HEK293 (cell line): ENCODE measurements at regions not wholly inside any gene's neighbourhood (a gene's known extent, or its start where the extent isn't known, plus 50 kb on each side); places are given as distances from the start of the nearest gene placed in this dataset.

ENCODE experiments used
- CTCF ChIA-PET: fragments of 350-600 bp; formaldehyde crosslinking; extraction: SDS; loops from one replicate; lab custom pipeline; 2021; ENCODE audit warnings: antibody characterized with exemption; lab: Yijun Ruan, JAX
- POLR2A ChIA-PET: fragments of 300-600 bp; formaldehyde crosslinking; extraction: SDS; loops from one replicate; lab custom pipeline; 2020; ENCODE audit warnings: antibody characterized with exemption, inconsistent platforms; lab: Yijun Ruan, JAX
- H3K27ac ChIP-seq: fragments of 200-500 bp; sonication (Bioruptor generic); 2 replicates; pipeline ENCODE4 v1.5.1; 2014; ENCODE audit warnings: low read depth, low read length, control low read depth, inconsistent platforms; ENCODE audit errors: extremely low read depth
- H3K36me3 ChIP-seq, 2 experiments: fragments of 200-500 bp in 1 of 2; sonication (Bioruptor generic) in 1 of 2; 1 replicate in 1 of 2; 2 replicates in 1 of 2; pipeline ENCODE4 v1.5.1; 2014 to 2017; ENCODE audit warnings: inconsistent platforms in 2 of 2, low read length in 2 of 2; ENCODE audit not compliant: control insufficient read depth in 2 of 2, insufficient read depth in 1 of 2
- H3K4me1 ChIP-seq: fragments of 200-500 bp; sonication (Bioruptor generic); 2 replicates; pipeline ENCODE4 v1.5.1; 2014; ENCODE audit warnings: mild to moderate bottlenecking, low read length, inconsistent platforms; ENCODE audit not compliant: control insufficient read depth, insufficient read depth
- H3K4me3 ChIP-seq: 2 replicates; pipeline ENCODE4 v1.5.1; 2011; ENCODE audit warnings: low read depth, mild to moderate bottlenecking, control low read depth, low read length, moderate library complexity
- H3K9me3 ChIP-seq: fragments of 200-500 bp; sonication (Bioruptor generic); 2 replicates; pipeline ENCODE4 v1.5.1; 2014; ENCODE audit warnings: low read depth, low read length, inconsistent platforms; ENCODE audit not compliant: control insufficient read depth, insufficient read depth
- KLF10 ChIP-seq: fragments of 450-650 bp; IDR thresholded peaks from 2 replicates; pipeline ENCODE4 v1.5.1; 2018; ENCODE audit warnings: missing biosample characterization, mild to moderate bottlenecking, missing genetic modification characterization
- ZNF184 ChIP-seq: fragments of 450-650 bp; IDR thresholded peaks from 2 replicates; pipeline ENCODE4 v1.5.1; 2018; ENCODE audit warnings: missing biosample characterization, mild to moderate bottlenecking, missing genetic modification characterization
- ZNF677 ChIP-seq: fragments of 450-650 bp; IDR thresholded peaks from 2 replicates; pipeline ENCODE4 v1.5.0; 2018; ENCODE audit warnings: missing biosample characterization, mild to moderate bottlenecking, missing genetic modification characterization, moderate library complexity
- ZSCAN23 ChIP-seq: fragments of 450-650 bp; formaldehyde crosslinking; IDR thresholded peaks from 2 replicates; pipeline ENCODE4 v1.5.1; 2016; ENCODE audit warnings: missing biosample characterization, missing genetic modification characterization
- TF ChIP-seq, protein P1 (sequence below): fragments of 450-650 bp; formaldehyde crosslinking; conservative IDR thresholded peaks from 2 replicates; pipeline ENCODE4 v1.5.1; 2016; ENCODE audit warnings: low read depth, missing biosample characterization, missing genetic modification characterization
- TF ChIP-seq, protein P2 (sequence below): fragments of 450-650 bp; formaldehyde crosslinking; IDR thresholded peaks from 2 replicates; pipeline ENCODE4 v1.5.1; 2017; ENCODE audit warnings: missing biosample characterization, missing genetic modification characterization
- TF ChIP-seq, protein P3 (sequence below): fragments of 450-650 bp; formaldehyde crosslinking; IDR thresholded peaks from 2 replicates; pipeline ENCODE4 v1.5.1; 2017; ENCODE audit warnings: missing biosample characterization, mild to moderate bottlenecking, missing genetic modification characterization, moderate library complexity
- TF ChIP-seq, protein P4 (sequence below): fragments of 450-650 bp; formaldehyde crosslinking; IDR thresholded peaks from 2 replicates; pipeline ENCODE4 v1.5.1; 2016; ENCODE audit warnings: missing biosample characterization, missing genetic modification characterization, low read depth

DNA sequence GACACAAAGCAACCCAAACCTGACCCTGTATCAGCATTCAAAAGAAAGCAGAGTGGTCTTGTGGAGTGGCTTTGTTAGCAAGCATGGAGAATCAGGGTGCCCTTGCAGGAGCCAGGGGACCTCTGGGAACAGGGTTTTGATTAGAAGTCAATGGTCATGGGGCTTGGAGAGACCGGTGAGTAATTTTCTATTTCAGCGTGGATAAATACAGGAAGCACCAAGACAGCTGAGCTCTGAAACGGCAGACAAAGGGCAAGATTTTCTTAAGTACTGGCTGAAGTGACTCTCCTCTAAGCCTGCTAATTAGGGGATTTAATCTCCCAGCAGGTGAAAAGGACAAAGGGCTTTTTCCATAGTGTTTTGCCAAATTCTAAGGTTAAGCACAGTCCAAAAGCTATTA is 78.0 kb upstream of the GAREM1 start (continued):
- TF ChIP-seq, protein P1, sequence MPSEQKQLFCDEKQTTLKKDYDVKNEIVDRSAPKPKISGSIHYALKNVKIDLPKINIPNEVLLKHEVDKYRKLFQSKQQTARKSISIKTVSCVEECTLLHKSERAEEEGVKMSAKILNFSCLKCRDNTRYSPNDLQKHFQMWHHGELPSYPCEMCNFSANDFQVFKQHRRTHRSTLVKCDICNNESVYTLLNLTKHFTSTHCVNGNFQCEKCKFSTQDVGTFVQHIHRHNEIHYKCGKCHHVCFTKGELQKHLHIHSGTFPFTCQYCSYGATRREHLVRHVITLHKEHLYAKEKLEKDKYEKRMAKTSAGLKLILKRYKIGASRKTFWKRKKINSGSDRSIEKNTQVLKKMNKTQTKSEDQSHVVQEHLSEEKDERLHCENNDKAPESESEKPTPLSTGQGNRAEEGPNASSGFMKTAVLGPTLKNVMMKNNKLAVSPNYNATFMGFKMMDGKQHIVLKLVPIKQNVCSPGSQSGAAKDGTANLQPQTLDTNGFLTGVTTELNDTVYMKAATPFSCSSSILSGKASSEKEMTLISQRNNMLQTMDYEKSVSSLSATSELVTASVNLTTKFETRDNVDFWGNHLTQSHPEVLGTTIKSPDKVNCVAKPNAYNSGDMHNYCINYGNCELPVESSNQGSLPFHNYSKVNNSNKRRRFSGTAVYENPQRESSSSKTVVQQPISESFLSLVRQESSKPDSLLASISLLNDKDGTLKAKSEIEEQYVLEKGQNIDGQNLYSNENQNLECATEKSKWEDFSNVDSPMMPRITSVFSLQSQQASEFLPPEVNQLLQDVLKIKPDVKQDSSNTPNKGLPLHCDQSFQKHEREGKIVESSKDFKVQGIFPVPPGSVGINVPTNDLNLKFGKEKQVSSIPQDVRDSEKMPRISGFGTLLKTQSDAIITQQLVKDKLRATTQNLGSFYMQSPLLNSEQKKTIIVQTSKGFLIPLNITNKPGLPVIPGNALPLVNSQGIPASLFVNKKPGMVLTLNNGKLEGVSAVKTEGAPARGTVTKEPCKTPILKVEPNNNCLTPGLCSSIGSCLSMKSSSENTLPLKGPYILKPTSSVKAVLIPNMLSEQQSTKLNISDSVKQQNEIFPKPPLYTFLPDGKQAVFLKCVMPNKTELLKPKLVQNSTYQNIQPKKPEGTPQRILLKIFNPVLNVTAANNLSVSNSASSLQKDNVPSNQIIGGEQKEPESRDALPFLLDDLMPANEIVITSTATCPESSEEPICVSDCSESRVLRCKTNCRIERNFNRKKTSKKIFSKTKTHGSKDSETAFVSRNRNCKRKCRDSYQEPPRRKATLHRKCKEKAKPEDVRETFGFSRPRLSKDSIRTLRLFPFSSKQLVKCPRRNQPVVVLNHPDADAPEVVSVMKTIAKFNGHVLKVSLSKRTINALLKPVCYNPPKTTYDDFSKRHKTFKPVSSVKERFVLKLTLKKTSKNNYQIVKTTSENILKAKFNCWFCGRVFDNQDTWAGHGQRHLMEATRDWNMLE (tag by site-specific recombination), result no peak

DNA sequence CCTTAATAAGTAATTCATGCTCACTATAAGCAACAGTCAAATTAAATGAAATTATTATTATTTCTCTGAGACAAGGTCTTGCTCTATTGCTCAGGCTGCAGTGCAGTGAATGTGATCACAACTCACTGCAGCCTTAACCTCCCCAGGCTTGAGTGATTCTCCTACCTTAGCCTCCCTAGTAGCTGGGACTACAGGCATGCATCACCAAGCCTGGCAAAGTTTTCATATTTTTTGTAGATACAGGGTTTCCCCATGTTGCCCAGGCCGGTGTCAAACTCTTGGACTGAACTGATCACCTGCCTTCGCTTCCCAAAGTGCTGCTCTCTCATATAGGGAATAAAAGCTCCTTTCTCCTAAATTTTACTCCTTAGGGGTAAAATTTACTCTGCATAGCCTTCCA is 74.9 kb upstream of the GAREM1 start:
- TF ChIP-seq, protein P2, sequence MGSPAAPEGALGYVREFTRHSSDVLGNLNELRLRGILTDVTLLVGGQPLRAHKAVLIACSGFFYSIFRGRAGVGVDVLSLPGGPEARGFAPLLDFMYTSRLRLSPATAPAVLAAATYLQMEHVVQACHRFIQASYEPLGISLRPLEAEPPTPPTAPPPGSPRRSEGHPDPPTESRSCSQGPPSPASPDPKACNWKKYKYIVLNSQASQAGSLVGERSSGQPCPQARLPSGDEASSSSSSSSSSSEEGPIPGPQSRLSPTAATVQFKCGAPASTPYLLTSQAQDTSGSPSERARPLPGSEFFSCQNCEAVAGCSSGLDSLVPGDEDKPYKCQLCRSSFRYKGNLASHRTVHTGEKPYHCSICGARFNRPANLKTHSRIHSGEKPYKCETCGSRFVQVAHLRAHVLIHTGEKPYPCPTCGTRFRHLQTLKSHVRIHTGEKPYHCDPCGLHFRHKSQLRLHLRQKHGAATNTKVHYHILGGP (tag by site-specific recombination), result no peak
- TF ChIP-seq ZNF677 (tag by site-specific recombination), result no peak
- TF ChIP-seq, protein P3, sequence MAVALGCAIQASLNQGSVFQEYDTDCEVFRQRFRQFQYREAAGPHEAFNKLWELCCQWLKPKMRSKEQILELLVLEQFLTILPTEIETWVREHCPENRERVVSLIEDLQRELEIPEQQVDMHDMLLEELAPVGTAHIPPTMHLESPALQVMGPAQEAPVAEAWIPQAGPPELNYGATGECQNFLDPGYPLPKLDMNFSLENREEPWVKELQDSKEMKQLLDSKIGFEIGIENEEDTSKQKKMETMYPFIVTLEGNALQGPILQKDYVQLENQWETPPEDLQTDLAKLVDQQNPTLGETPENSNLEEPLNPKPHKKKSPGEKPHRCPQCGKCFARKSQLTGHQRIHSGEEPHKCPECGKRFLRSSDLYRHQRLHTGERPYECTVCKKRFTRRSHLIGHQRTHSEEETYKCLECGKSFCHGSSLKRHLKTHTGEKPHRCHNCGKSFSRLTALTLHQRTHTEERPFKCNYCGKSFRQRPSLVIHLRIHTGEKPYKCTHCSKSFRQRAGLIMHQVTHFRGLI, result no peak
- TF ChIP-seq, all 188 proteins: peak for 0
- Histone ChIP-seq H3K4me1 (no peaks in the 10 kb centered on the region), H3K27ac (no peak overlapping the region), H3K36me3 (no peaks in the 10 kb centered on the region), H3K9me3 (no peaks in the 10 kb centered on the region), H3K4me3 (no peak overlapping the region)
- POLR2A ChIA-PET, result interaction anchor here (0.6 kb wide), 1 partner anchor 43 kb away, joined by 3 read pairs; no protein-coding TSS in a partner anchor
- CTCF ChIA-PET, result interaction anchor here (1.3 to 1.6 kb wide), 2 partner anchors 256 to 387 kb away, joined by 3 to 10 read pairs; no protein-coding TSS in a partner anchor

DNA sequence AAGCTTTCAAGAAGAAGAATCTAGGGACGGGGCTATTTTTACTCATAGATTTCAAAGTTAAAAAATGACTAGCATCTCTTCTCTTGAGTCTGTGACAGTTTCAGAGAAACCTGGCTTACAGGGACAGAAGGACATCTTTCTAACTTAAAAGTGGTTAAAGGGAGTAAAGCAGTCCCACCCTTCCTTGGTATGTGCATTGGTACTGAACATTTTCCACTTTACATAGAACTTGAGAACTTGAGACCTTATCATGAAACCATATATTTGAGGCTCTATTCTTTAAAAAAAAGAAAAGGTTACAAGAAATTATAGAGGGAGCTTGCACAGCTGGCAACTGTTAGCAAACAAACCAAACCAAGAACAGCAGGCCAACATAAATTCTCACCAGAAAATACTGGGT is 73.4 kb upstream of the GAREM1 start:
- CTCF ChIA-PET, result no interaction called here
- H3K4me3 ChIP-seq, result no peak overlapping the region
- H3K27ac ChIP-seq, result no peak overlapping the region
- POLR2A ChIA-PET, result no interaction called here
- H3K36me3 ChIP-seq, result no peaks in the 10 kb centered on the region
- H3K4me1 ChIP-seq, result no peaks in the 10 kb centered on the region
- TF ChIP-seq ZNF184 (no peak), ZSCAN23 (tag by site-specific recombination) (no peak), KLF10 (tag by site-specific recombination) (no peak)
- no peaks in the 10 kb centered on the region for H3K9me3 ChIP-seq

DNA sequence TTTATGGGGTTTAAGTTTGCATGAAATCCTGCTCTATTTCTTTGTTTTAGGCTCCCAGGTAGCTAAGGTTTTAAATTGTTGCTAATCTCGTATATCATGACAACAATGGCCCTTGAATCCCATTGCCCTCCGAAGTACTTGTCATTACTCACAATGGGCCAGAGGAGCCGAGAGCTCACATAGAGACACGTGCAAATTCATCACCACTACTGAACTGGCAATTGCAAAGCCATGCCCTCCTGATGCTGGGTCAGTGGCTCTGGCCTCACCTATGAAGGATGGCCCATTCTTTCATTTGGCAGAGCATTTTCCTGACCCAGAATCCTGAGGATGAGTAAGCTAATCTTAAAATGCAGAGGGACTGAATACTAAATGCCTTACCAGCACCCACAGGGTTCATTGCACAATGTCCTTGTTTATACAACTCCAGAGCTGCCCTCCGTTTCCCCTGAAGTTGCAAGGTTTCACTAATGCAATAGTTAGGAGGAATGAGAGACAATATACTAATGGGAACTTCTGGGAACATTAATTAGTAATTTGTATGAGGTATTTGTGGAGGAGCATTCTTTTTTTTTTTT is 71.6 kb upstream of the GAREM1 start:
- CTCF ChIA-PET, result interaction anchor here (0.7 to 2.7 kb wide), 6 partner anchors 10 to 384 kb away, joined by 3 to 10 read pairs (median 4); no protein-coding TSS in a partner anchor
- H3K27ac ChIP-seq, result no peak overlapping the region
- no peaks in the 10 kb centered on the region for H3K9me3 ChIP-seq
- TF ChIP-seq, protein P4, sequence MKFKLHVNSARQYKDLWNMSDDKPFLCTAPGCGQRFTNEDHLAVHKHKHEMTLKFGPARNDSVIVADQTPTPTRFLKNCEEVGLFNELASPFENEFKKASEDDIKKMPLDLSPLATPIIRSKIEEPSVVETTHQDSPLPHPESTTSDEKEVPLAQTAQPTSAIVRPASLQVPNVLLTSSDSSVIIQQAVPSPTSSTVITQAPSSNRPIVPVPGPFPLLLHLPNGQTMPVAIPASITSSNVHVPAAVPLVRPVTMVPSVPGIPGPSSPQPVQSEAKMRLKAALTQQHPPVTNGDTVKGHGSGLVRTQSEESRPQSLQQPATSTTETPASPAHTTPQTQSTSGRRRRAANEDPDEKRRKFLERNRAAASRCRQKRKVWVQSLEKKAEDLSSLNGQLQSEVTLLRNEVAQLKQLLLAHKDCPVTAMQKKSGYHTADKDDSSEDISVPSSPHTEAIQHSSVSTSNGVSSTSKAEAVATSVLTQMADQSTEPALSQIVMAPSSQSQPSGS (tag by site-specific recombination), result no peak
- H3K4me3 ChIP-seq, result no peak overlapping the region
- H3K36me3 ChIP-seq, result no peaks in the 10 kb centered on the region
- POLR2A ChIA-PET, result no interaction called here
- H3K4me1 ChIP-seq, result no peaks in the 10 kb centered on the region
